Lung (tissue), 11 donors: ENCODE measurements at regions not wholly inside any gene's neighbourhood (a gene's known extent, or its start where the extent isn't known, plus 50 kb on each side); places are given as distances from the start of the nearest gene placed in this dataset.

Source experiments
- ATAC-seq: fragments of 200-7000 bp; cut with Tn5 transposase; one replicate; pipeline ENCODE4 v1.9.1; 2020; ENCODE audit warnings: moderate number of reproducible peaks; ENCODE audit not compliant: insufficient read depth, low FRiP score
- DNase-seq, 3 donors: peaks; one replicate each; pipeline ENCODE4 v3.0.0-alpha.2; 2013 to 2017
- H3K27ac ChIP-seq, 2 donors: one replicate each; pipeline ENCODE4 v1.5.1; 2013; ENCODE audit warnings: mild to moderate bottlenecking in 2 of 2, moderate library complexity in 2 of 2, control low read depth in 1 of 2, inconsistent platforms in 1 of 2, low read depth in 1 of 2, low read length in 1 of 2
- H3K27me3 ChIP-seq, 3 donors: one replicate each; pipeline ENCODE4 v1.5.1; 2013; ENCODE audit warnings: low read length in 2 of 3; ENCODE audit not compliant: control insufficient read depth in 3 of 3, insufficient read depth in 3 of 3
- H3K36me3 ChIP-seq, 4 donors: one replicate each; pipeline ENCODE4 v1.5.1; 2013; ENCODE audit warnings: low read length in 4 of 4, mild to moderate bottlenecking in 1 of 4, moderate library complexity in 1 of 4; ENCODE audit not compliant: control insufficient read depth in 4 of 4, insufficient read depth in 4 of 4
- H3K4me1 ChIP-seq, 5 donors: one replicate each; pipeline ENCODE4 v1.5.1; 2013; ENCODE audit warnings: low read length in 5 of 5, mild to moderate bottlenecking in 2 of 5, moderate library complexity in 1 of 5; ENCODE audit not compliant: control insufficient read depth in 5 of 5, insufficient read depth in 5 of 5
- H3K4me3 ChIP-seq: one replicate; pipeline ENCODE4 v1.5.1; 2013; ENCODE audit warnings: mild to moderate bottlenecking, control low read depth, moderate library complexity
- H3K9ac ChIP-seq, 2 donors: one replicate each; pipeline ENCODE4 v1.5.1; 2013; ENCODE audit warnings: low read length in 2 of 2, control low read depth in 1 of 2; ENCODE audit not compliant: insufficient read depth in 1 of 2
- H3K9me3 ChIP-seq, 4 donors: one replicate each; pipeline ENCODE4 v1.5.1; 2013; ENCODE audit warnings: low read length in 3 of 4, mild to moderate bottlenecking in 1 of 4, moderate library complexity in 1 of 4; ENCODE audit not compliant: control insufficient read depth in 4 of 4, insufficient read depth in 3 of 4
- WGBS, 2 donors: extraction: QIAGEN DNeasy Blood & Tissue Kit; methylation state at CpG; one replicate each; pipeline ENCODE4 v1.1.7; 2013; 5-methylcytosine and 5-hydroxymethylcytosine counted together
- TF ChIP-seq, protein P1 (sequence below): IDR thresholded peaks from 2 replicates; pipeline ENCODE4 v1.5.1; 2012; ENCODE audit warnings: mild to moderate bottlenecking; ENCODE audit errors: control extremely low read depth, extremely low read depth
- donor health status: control.
- donor health status: control.
- donor health status: Bipolar disorder and iron deficiency.
- donor health status: healthy.
- donor health status: DM: yes; HTN: yes; CAD: no.

DNA sequence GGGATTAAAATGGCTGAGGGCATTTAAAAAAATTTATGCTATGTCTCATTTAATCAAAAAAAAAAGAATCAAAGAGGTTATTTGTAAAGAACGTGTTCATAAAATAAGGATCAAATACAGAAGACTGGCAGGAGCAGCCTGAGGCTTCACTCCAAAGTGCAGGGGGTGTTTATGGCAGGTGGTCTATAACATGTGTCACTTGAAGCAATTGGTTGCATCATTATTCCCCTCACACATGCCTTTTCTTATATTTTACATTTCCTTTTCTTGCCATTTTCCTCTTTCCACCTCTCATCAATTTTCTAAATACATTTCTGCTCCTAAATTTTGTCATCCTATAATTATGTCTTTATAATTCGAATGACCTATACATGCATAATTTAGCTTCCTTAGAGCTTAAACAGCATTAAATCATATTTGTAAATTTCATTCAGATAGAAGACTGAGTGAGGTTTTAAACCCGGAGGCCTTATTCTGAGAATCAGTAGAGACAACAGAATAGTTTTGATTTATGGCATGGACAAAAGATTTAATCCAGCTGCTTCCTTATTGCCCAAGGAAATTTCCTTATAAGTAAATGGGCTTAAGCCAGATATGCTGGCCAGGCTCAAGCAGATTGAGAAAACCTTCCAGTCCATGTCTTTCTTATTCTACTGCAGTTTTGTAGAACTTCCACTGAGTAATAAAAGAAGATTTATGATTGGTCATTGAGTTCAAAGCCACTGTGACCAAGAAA, 322.8 kb downstream of the TGFB2 start:
- H3K27ac ChIP-seq = no peak overlapping the region
- TF ChIP-seq, protein P1, sequence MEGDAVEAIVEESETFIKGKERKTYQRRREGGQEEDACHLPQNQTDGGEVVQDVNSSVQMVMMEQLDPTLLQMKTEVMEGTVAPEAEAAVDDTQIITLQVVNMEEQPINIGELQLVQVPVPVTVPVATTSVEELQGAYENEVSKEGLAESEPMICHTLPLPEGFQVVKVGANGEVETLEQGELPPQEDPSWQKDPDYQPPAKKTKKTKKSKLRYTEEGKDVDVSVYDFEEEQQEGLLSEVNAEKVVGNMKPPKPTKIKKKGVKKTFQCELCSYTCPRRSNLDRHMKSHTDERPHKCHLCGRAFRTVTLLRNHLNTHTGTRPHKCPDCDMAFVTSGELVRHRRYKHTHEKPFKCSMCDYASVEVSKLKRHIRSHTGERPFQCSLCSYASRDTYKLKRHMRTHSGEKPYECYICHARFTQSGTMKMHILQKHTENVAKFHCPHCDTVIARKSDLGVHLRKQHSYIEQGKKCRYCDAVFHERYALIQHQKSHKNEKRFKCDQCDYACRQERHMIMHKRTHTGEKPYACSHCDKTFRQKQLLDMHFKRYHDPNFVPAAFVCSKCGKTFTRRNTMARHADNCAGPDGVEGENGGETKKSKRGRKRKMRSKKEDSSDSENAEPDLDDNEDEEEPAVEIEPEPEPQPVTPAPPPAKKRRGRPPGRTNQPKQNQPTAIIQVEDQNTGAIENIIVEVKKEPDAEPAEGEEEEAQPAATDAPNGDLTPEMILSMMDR = no peak
- ATAC-seq (no peak), DNase-seq (peak; percentile 19 to 89 (median 81))
- peaks cover 0 to 19% (median 0%) of the 10 kb centered on the region in 5 donors for H3K4me1 ChIP-seq
- no peaks in the 10 kb centered on the region for H3K9me3 ChIP-seq
- H3K36me3 ChIP-seq = no peaks in the 10 kb centered on the region
- H3K9ac ChIP-seq = no peak overlapping the region
- no peak overlapping the region for H3K4me3 ChIP-seq
- 74 to 79% methylated on average over 3 of the region's 3 CpGs for WGBS, 2 donors
- H3K27me3 ChIP-seq = no peaks in the 10 kb centered on the region

GRCh38 chr1:218669431-218669830, 324.3 kb downstream of the TGFB2 start:
- TF ChIP-seq, protein P1 = no peak
- WGBS, 2 donors = 93 to 97% methylated on average over 1 of the region's 1 CpG
- DNase-seq = no peak

DNA sequence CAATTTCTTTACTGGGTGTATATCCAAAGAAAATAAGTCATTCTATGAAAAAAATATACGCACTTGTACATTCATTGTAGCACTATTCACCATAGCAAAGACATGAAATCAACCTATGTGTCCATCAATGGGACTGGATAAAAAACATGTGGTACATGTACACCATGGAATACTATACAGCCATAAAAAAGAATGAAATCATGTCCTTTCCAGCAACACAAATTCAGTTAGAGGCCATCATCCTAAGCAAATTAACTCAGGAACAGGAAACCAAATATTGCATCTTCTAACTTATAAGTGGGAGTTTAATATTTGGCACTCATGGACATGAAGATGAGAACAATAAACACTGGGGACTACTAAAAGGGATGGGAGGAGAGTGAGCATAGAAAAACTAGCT, 325.7 kb downstream of the TGFB2 start:
- Histone ChIP-seq H3K27me3 (no peaks in the 10 kb centered on the region), H3K9ac (no peak overlapping the region), H3K9me3 (no peaks in the 10 kb centered on the region), H3K4me3 (no peak overlapping the region), H3K27ac (no peak overlapping the region), H3K36me3 (no peaks in the 10 kb centered on the region), H3K4me1 (peaks cover 0 to 27% (median 0%) of the 10 kb centered on the region in 5 donors)
- DNase-seq (no peak), ATAC-seq (no peak)
- TF ChIP-seq, protein P1 = no peak
- 99 to 100% methylated on average over 1 of the region's 1 CpG for WGBS, 2 donors

More at GRCh38 chr1:218669431-218669830, 324.3 kb downstream of the TGFB2 start:
- no peak overlapping the region for H3K4me3 ChIP-seq
- ATAC-seq = no peak
- H3K9me3 ChIP-seq = no peaks in the 10 kb centered on the region
- no peak overlapping the region for H3K9ac ChIP-seq
- H3K27me3 ChIP-seq = no peaks in the 10 kb centered on the region
- H3K27ac ChIP-seq = no peak overlapping the region
- H3K36me3 ChIP-seq = no peaks in the 10 kb centered on the region
- peaks cover 0 to 24% (median 0%) of the 10 kb centered on the region in 5 donors for H3K4me1 ChIP-seq
